ENCODE measurements at regions not wholly inside any gene's neighbourhood (a gene's known extent, or its start where the extent isn't known, plus 50 kb on each side); places are given as distances from the start of the nearest gene placed in this dataset.

GRCh38 chr1:62924983-62925790 lies 141.3 kb downstream of the ATG4C start:
- 82% methylated on average over 7 of the region's 7 CpGs for WGBS (ENCODE audit: low lambda C conversion rate, missing lambda C conversion rate)
- no peak for DNase-seq (ENCODE audit: low spot score)
- H3K36me3 ChIP-seq (replicated peaks; ENCODE audit: insufficient read depth, low read depth) = no peaks in the 10 kb centered on the region

GRCh38 chr1:62926681-62927252 lies 142.8 kb downstream of the ATG4C start:
- Histone ChIP-seq H3K4me3 (no peak overlapping the region), H3K9me3 (ENCODE audit: low read depth) (no peaks in the 10 kb centered on the region), H3K79me2 (no peaks in the 10 kb centered on the region), H2AFZ (no peak overlapping the region), H3K4me2 (no peak overlapping the region), H3K9me2 (replicated peaks; ENCODE audit: insufficient read depth) (no peaks in the 10 kb centered on the region), H3K36me3 (replicated peaks; ENCODE audit: insufficient read depth, low read depth) (no peaks in the 10 kb centered on the region), H4K20me1 (ENCODE audit: insufficient read depth, poor library complexity, severe bottlenecking) (no peaks in the 10 kb centered on the region), H3K27me3 (no peaks in the 10 kb centered on the region), H3K4me1 (ENCODE audit: insufficient read depth) (no peaks in the 10 kb centered on the region), H3K27ac (no peak overlapping the region)
- TF ChIP-seq EZH2 (IDR thresholded peaks at IDR 0.05; ENCODE audit: borderline replicate concordance) (no peak), EZH2phosphoT487 (IDR thresholded peaks at IDR 0.05; ENCODE audit: low read depth, severe bottlenecking, unreplicated experiment) (no peak)
- DNase-seq (ENCODE audit: low spot score) = no peak
- WGBS (ENCODE audit: low lambda C conversion rate, missing lambda C conversion rate) = 89% methylated on average over 4 of the region's 4 CpGs

More at GRCh38 chr1:62924983-62925790, 141.3 kb downstream of the ATG4C start:
- H4K20me1 ChIP-seq (ENCODE audit: insufficient read depth, poor library complexity, severe bottlenecking) = no peaks in the 10 kb centered on the region
- no peaks in the 10 kb centered on the region for H3K9me2 ChIP-seq (replicated peaks; ENCODE audit: insufficient read depth)
- H3K27ac ChIP-seq = no peak overlapping the region
- no peaks in the 10 kb centered on the region for H3K79me2 ChIP-seq
- H3K4me2 ChIP-seq = no peak overlapping the region
- H2AFZ ChIP-seq = no peak overlapping the region
- H3K4me3 ChIP-seq = no peak overlapping the region
- TF ChIP-seq EZH2 (IDR thresholded peaks at IDR 0.05; ENCODE audit: borderline replicate concordance) (no peak), CTCF (IDR thresholded peaks at IDR 0.05; ENCODE audit: poor library complexity) (no peak), EZH2phosphoT487 (IDR thresholded peaks at IDR 0.05; ENCODE audit: low read depth, severe bottlenecking, unreplicated experiment) (no peak)
- no peaks in the 10 kb centered on the region for H3K27me3 ChIP-seq
- H3K4me1 ChIP-seq (ENCODE audit: insufficient read depth) = no peaks in the 10 kb centered on the region
- no peaks in the 10 kb centered on the region for H3K9me3 ChIP-seq (ENCODE audit: low read depth)

- no peak overlapping the region for H3K27ac ChIP-seq
- H3K79me2 ChIP-seq = no peaks in the 10 kb centered on the region
- no peak overlapping the region for H3K4me3 ChIP-seq
- H2AFZ ChIP-seq = no peak overlapping the region
- H3K9me2 ChIP-seq (replicated peaks; ENCODE audit: insufficient read depth) = no peaks in the 10 kb centered on the region
- DNase-seq (ENCODE audit: low spot score) = no peak
- no peaks in the 10 kb centered on the region for H3K27me3 ChIP-seq
- H3K4me2 ChIP-seq = no peak overlapping the region
- no peaks in the 10 kb centered on the region for H3K36me3 ChIP-seq (replicated peaks; ENCODE audit: insufficient read depth, low read depth)
- H4K20me1 ChIP-seq (ENCODE audit: insufficient read depth, poor library complexity, severe bottlenecking) = no peaks in the 10 kb centered on the region
- H3K4me1 ChIP-seq (ENCODE audit: insufficient read depth) = no peaks in the 10 kb centered on the region
- no peaks in the 10 kb centered on the region for H3K9me3 ChIP-seq (ENCODE audit: low read depth)
- TF ChIP-seq EZH2phosphoT487 (IDR thresholded peaks at IDR 0.05; ENCODE audit: low read depth, severe bottlenecking, unreplicated experiment) = no peak
- no peak for TF ChIP-seq CTCF (IDR thresholded peaks at IDR 0.05; ENCODE audit: poor library complexity)
- no peak for TF ChIP-seq EZH2 (IDR thresholded peaks at IDR 0.05; ENCODE audit: borderline replicate concordance)
- WGBS (ENCODE audit: low lambda C conversion rate, missing lambda C conversion rate) = 85% methylated on average over 4 of the region's 4 CpGs
These were observed 145.0 kb downstream of the ATG4C start for GRCh38 chr1:62928885-62929284.

GRCh38 chr1:62937634-62938296 lies 153.8 kb downstream of the ATG4C start:
- no peaks in the 10 kb centered on the region for H3K9me2 ChIP-seq (replicated peaks; ENCODE audit: insufficient read depth)
- WGBS (ENCODE audit: low lambda C conversion rate, missing lambda C conversion rate) = 87% methylated on average over 6 of the region's 6 CpGs

More at GRCh38 chr1:62937634-62938296, 153.8 kb downstream of the ATG4C start:
- DNase-seq (ENCODE audit: low spot score) = no peak
- TF ChIP-seq EZH2 (IDR thresholded peaks at IDR 0.05; ENCODE audit: borderline replicate concordance) (no peak), CTCF (IDR thresholded peaks at IDR 0.05; ENCODE audit: poor library complexity) (no peak), EZH2phosphoT487 (IDR thresholded peaks at IDR 0.05; ENCODE audit: low read depth, severe bottlenecking, unreplicated experiment) (no peak)
- Histone ChIP-seq H3K27ac (no peak overlapping the region), H3K36me3 (replicated peaks; ENCODE audit: insufficient read depth, low read depth) (no peaks in the 10 kb centered on the region), H3K4me2 (no peak overlapping the region), H3K79me2 (no peaks in the 10 kb centered on the region), H3K4me3 (no peak overlapping the region), H2AFZ (no peak overlapping the region), H4K20me1 (ENCODE audit: insufficient read depth, poor library complexity, severe bottlenecking) (no peaks in the 10 kb centered on the region), H3K27me3 (peaks cover 7% of the 10 kb centered on the region), H3K9me3 (ENCODE audit: low read depth) (no peaks in the 10 kb centered on the region), H3K4me1 (ENCODE audit: insufficient read depth) (no peaks in the 10 kb centered on the region)
